Osteocyte (in vitro differentiated cells): ENCODE measurements at regions not wholly inside any gene's neighbourhood (a gene's known extent, or its start where the extent isn't known, plus 50 kb on each side); places are given as distances from the start of the nearest gene placed in this dataset.
"Not testable (repeated sequence)": the region's sequence is repeated elsewhere in the genome, so short reads cannot be mapped to it uniquely, and the experiment has no call there.

Source experiments
- DNase-seq: peaks from one replicate; pipeline ENCODE4 v3.0.0; 2021; ENCODE audit warnings: mixed read lengths; ENCODE audit not compliant: unreplicated experiment; ENCODE audit errors: extremely low spot score
- H3K27ac Mint-ChIP-seq: one replicate; pipeline ENCODE4 v1.8.0; 2021; ENCODE audit warnings: mild to moderate bottlenecking, mixed read lengths; ENCODE audit not compliant: unreplicated experiment
- H3K27me3 Mint-ChIP-seq: one replicate; pipeline ENCODE4 v1.8.0; 2021; ENCODE audit warnings: mixed read lengths; ENCODE audit not compliant: unreplicated experiment
- H3K36me3 Mint-ChIP-seq: one replicate; pipeline ENCODE4 v1.8.0; 2021; ENCODE audit warnings: mixed read lengths; ENCODE audit not compliant: unreplicated experiment
- H3K4me1 Mint-ChIP-seq: one replicate; pipeline ENCODE4 v1.8.0; 2021; ENCODE audit warnings: mixed read lengths; ENCODE audit not compliant: unreplicated experiment
- H3K4me3 Mint-ChIP-seq: one replicate; pipeline ENCODE4 v1.8.0; 2021; ENCODE audit warnings: mild to moderate bottlenecking, moderate library complexity, mixed read lengths; ENCODE audit not compliant: unreplicated experiment
- H3K9me3 Mint-ChIP-seq: one replicate; pipeline ENCODE4 v1.8.0; 2021; ENCODE audit warnings: mixed read lengths; ENCODE audit not compliant: unreplicated experiment
- TF ChIP-seq, protein P1 (sequence below): fragments of 200-600 bp; sonication (generic); IDR thresholded peaks from 2 replicates; pipeline ENCODE4 v1.5.0; 2021; ENCODE audit warnings: antibody characterized with exemption, mild to moderate bottlenecking, moderate library complexity

DNA sequence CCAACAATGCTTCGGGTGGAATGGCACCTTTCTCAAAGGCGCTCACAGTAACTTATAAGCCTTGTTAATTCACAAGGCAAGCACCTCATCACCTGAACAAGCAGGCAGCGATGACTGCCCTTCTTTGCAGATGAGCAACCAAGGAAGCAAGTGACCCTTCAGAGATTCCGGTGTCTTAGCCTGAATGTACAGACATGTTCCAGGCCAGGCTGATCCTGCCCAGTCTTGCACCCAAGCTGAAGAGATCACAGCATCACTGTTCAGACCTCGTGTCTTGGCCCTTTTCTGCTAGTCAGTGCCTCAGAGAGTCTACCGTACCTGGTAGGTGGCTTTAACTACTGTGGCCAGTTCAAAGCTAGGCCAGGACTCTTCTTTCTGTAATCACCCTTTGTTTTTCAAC lies 94.7 kb upstream of the ERCC6L2 start:
- no peak overlapping the region for H3K27ac Mint-ChIP-seq
- no peaks in the 10 kb centered on the region for H3K9me3 Mint-ChIP-seq
- H3K27me3 Mint-ChIP-seq: no peaks in the 10 kb centered on the region
- TF ChIP-seq, protein P1, sequence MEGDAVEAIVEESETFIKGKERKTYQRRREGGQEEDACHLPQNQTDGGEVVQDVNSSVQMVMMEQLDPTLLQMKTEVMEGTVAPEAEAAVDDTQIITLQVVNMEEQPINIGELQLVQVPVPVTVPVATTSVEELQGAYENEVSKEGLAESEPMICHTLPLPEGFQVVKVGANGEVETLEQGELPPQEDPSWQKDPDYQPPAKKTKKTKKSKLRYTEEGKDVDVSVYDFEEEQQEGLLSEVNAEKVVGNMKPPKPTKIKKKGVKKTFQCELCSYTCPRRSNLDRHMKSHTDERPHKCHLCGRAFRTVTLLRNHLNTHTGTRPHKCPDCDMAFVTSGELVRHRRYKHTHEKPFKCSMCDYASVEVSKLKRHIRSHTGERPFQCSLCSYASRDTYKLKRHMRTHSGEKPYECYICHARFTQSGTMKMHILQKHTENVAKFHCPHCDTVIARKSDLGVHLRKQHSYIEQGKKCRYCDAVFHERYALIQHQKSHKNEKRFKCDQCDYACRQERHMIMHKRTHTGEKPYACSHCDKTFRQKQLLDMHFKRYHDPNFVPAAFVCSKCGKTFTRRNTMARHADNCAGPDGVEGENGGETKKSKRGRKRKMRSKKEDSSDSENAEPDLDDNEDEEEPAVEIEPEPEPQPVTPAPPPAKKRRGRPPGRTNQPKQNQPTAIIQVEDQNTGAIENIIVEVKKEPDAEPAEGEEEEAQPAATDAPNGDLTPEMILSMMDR: no peak
- no peak for DNase-seq
- H3K4me1 Mint-ChIP-seq: peaks cover 26% of the 10 kb centered on the region
- no peaks in the 10 kb centered on the region for H3K36me3 Mint-ChIP-seq
- no peak overlapping the region for H3K4me3 Mint-ChIP-seq

DNA sequence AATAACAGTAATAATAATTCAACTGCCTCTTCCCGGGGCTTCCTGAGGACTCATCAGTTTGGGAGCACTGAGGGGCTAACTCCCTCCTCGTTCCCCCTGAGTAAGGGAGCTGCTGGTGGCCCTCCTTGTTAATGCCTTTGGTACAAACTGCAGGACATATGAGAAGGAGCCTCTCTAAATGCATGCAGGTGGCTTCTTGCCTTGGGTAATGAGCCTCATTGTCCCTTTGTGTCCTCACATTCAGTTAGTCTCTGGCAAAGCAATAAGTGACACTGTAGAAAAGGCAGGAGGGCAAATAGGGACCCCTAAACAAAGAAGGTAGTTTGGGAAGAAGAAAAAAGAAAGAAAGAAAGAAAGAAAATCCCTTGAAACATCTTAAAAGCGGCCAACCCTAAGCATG lies 95.4 kb upstream of the ERCC6L2 start:
- no peak for DNase-seq
- Mint-ChIP-seq H3K36me3 (no peaks in the 10 kb centered on the region), H3K9me3 (no peaks in the 10 kb centered on the region), H3K4me3 (no peak overlapping the region), H3K4me1 (peaks cover 32% of the 10 kb centered on the region), H3K27ac (no peak overlapping the region), H3K27me3 (no peaks in the 10 kb centered on the region)
- TF ChIP-seq, protein P1: no peak

DNA sequence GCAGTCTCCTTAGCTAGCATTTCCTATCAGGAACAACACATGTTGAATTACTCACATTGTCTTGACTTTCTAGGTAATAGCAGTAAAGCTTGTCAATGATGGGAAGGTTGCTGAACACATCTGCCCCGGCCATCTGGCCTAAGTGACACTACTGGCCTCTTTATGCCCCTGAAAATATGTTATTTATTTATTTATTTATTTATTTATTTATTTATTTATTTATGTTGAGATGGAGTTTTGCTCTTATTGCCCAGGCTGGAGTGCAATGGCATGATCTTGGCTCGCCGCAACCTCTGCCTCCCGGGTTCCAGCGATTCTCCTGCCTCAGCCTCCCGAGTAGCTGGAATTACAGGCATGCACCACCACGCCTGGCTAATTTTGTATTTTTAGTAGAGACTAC lies 95.9 kb upstream of the ERCC6L2 start:
- H3K4me1 Mint-ChIP-seq: peaks cover 32% of the 10 kb centered on the region

DNA sequence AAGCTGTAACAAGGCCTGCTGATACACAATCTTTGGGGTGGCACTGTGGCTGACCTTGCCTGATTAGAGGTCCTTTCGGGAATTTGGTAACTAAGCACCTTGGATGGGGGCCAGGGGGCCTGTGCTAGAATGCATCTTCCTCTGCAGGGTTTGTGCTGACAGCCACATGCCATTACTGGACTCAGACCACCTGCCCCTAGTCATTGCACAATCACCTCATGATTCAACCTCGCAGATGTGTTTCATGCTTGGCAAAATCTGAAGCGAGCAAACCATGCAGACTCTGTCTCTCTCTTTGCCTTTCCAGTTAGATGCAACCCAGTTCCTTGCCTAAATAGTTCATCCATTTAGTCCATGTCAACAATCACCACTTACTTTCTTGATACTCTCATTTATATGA lies 96.5 kb upstream of the ERCC6L2 start:
- no peaks in the 10 kb centered on the region for H3K27me3 Mint-ChIP-seq
- DNase-seq: no peak
- peaks cover 32% of the 10 kb centered on the region for H3K4me1 Mint-ChIP-seq
- TF ChIP-seq, protein P1: no peak
- no peak overlapping the region for H3K27ac Mint-ChIP-seq
- no peak overlapping the region for H3K4me3 Mint-ChIP-seq
- no peaks in the 10 kb centered on the region for H3K9me3 Mint-ChIP-seq
- H3K36me3 Mint-ChIP-seq: no peaks in the 10 kb centered on the region

More for the DNA sequence above, 95.9 kb upstream of the ERCC6L2 start:
- not testable (repeated sequence) for H3K27ac Mint-ChIP-seq, DNase-seq, H3K36me3 Mint-ChIP-seq, H3K9me3 Mint-ChIP-seq, H3K4me3 Mint-ChIP-seq, H3K27me3 Mint-ChIP-seq

- H3K36me3 Mint-ChIP-seq: no peaks in the 10 kb centered on the region
- H3K4me1 Mint-ChIP-seq: peaks cover 37% of the 10 kb centered on the region
- H3K27ac Mint-ChIP-seq: no peak overlapping the region
- TF ChIP-seq, protein P1: no peak
- no peak for DNase-seq
- H3K4me3 Mint-ChIP-seq: no peak overlapping the region
- H3K9me3 Mint-ChIP-seq: no peaks in the 10 kb centered on the region
- H3K27me3 Mint-ChIP-seq: no peaks in the 10 kb centered on the region
Measured at GRCh38 chr9:95777136-95777535, 98.4 kb upstream of the ERCC6L2 start.

- H3K27me3 Mint-ChIP-seq: no peaks in the 10 kb centered on the region
- peak overlapping the region; percentile 5 for H3K27ac Mint-ChIP-seq
- H3K4me3 Mint-ChIP-seq: no peak overlapping the region
- H3K36me3 Mint-ChIP-seq: no peaks in the 10 kb centered on the region
- TF ChIP-seq, protein P1: no peak
- H3K4me1 Mint-ChIP-seq: peaks cover 46% of the 10 kb centered on the region
- DNase-seq: no peak
- H3K9me3 Mint-ChIP-seq: no peaks in the 10 kb centered on the region
Measured at GRCh38 chr9:95776176-95776575, 99.3 kb upstream of the ERCC6L2 start.
